COLO668 (cell line): ENCODE measurements at regions not wholly inside any gene's neighbourhood (a gene's known extent, or its start where the extent isn't known, plus 50 kb on each side); places are given as distances from the start of the nearest gene placed in this dataset.

ENCODE experiments used
- DNase-seq: peaks from one replicate; lab custom pipeline; 2025; ENCODE audit not compliant: unreplicated experiment; lab: John Stamatoyannopoulos, UW

- no peak for DNase-seq
These were observed 510.9 kb downstream of the UTRN start for GRCh38 chr6:144796070-144796469.

- no peak for DNase-seq
These were observed 512.9 kb downstream of the UTRN start for GRCh38 chr6:144797881-144798589.

- DNase-seq: no peak
These were observed 519.2 kb downstream of the UTRN start for GRCh38 chr6:144804246-144804790.

- DNase-seq: no peak
These were observed 519.9 kb downstream of the UTRN start for GRCh38 chr6:144805049-144805448.

- DNase-seq: no peak
These were observed 521.1 kb downstream of the UTRN start for GRCh38 chr6:144806222-144806621.

- DNase-seq: no peak
These were observed 524.0 kb downstream of the UTRN start for GRCh38 chr6:144809120-144809519.

- no peak for DNase-seq
These were observed 524.8 kb downstream of the UTRN start for GRCh38 chr6:144809969-144810368.

- DNase-seq: no peak
These were observed 526.0 kb downstream of the UTRN start for GRCh38 chr6:144811140-144811539.

GRCh38 chr6:144816936-144817335 lies 531.8 kb downstream of the UTRN start:
- DNase-seq: no peak

GRCh38 chr6:144820270-144820669 lies 535.1 kb downstream of the UTRN start:
- DNase-seq: no peak

GRCh38 chr6:144823131-144823530 lies 538.0 kb downstream of the UTRN start:
- DNase-seq: no peak

- no peak for DNase-seq
These were observed 538.9 kb downstream of the UTRN start for GRCh38 chr6:144824018-144824417.

GRCh38 chr6:144834426-144835038 lies 549.4 kb downstream of the UTRN start:
- DNase-seq: no peak

GRCh38 chr6:144835322-144835973 lies 550.3 kb downstream of the UTRN start:
- no peak for DNase-seq

- no peak for DNase-seq
These were observed 555.5 kb downstream of the UTRN start for GRCh38 chr6:144840619-144841018.

GRCh38 chr6:144843701-144844100 lies 558.6 kb downstream of the UTRN start:
- no peak for DNase-seq

- no peak for DNase-seq
These were observed 559.5 kb downstream of the UTRN start for GRCh38 chr6:144844596-144844995.

- DNase-seq: no peak
These were observed 560.1 kb downstream of the UTRN start for GRCh38 chr6:144845186-144845585.

- DNase-seq: no peak
These were observed 562.8 kb downstream of the UTRN start for GRCh38 chr6:144847916-144848315.

- no peak for DNase-seq
These were observed 564.8 kb downstream of the UTRN start for GRCh38 chr6:144849920-144850319.

- no peak for DNase-seq
These were observed 568.5 kb downstream of the UTRN start for GRCh38 chr6:144853603-144854002.

GRCh38 chr6:144854654-144855053 lies 569.5 kb downstream of the UTRN start:
- no peak for DNase-seq
